ENCODE measurements at regions not wholly inside any gene's neighbourhood (a gene's known extent, or its start where the extent isn't known, plus 50 kb on each side); places are given as distances from the start of the nearest gene placed in this dataset.
"Not testable (repeated sequence)": the region's sequence is repeated elsewhere in the genome, so short reads cannot be mapped to it uniquely, and the experiment has no call there.

DNA sequence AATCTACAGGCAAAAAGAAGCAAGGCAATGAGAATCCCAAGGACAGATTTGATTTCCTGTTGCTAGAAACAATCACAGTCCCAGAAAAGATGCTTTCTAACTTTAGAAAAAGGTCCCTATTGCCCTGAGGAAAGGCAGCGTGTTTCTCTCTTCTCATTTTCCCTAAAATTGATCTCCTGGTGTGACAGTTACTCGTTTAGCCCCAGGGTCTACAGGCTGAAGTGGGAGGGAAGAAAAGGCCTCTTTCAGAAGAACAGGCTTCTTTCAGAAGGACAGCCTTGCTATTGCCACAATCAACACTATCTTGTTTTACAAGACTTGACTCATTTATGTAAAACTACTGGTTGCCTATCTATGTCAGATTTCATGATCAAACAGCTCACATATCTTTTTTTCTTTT lies 121.8 kb upstream of the OR4E1 start:
- WGBS (ENCODE audit: insufficient coverage) = no CpG with 5 or more reads among the region's 2 CpGs
- Histone ChIP-seq H3K4me1 (ENCODE audit: control insufficient read depth in 1 of 2, extremely low read depth in 1 of 2, insufficient read depth in 2 of 2, low read length in 2 of 2) (no peaks in the 10 kb centered on the region), H3K9me3 (no peaks in the 10 kb centered on the region), H3K36me3 (ENCODE audit: control insufficient read depth in 2 of 2, extremely low read depth in 1 of 2, insufficient read depth in 1 of 2, low read length in 1 of 2) (no peaks in the 10 kb centered on the region), H3K27me3 (replicated peaks in 1 of 2; ENCODE audit: control insufficient read depth in 2 of 2, extremely low read depth in 1 of 2, insufficient read depth in 2 of 2, low read length in 1 of 2) (peaks cover 0 to 3% of the 10 kb centered on the region in 2 experiments), H3K4me3 (ENCODE audit: control insufficient read depth in 1 of 2, extremely low read depth in 1 of 2, low read length in 1 of 2) (no peak overlapping the region), H3K27ac (ENCODE audit: low read length) (no peak overlapping the region)
- ATAC-seq (replicated peaks in 1 of 4) (no peak), DNase-seq (no peak)
- POLR2A ChIA-PET = no interaction called here
- Mint-ChIP-seq H3K27me3 (peaks cover 10 to 12% of the 10 kb centered on the region in 2 donors), H3K36me3 (no peaks in the 10 kb centered on the region), H3K4me1 (peaks cover 5 to 6% (median 5%) of the 10 kb centered on the region in 3 donors), H3K27ac (no peak overlapping the region), H3K9me3 (peaks cover 8 to 13% (median 12%) of the 10 kb centered on the region in 3 donors), H3K4me3 (no peak overlapping the region)
- CTCF ChIA-PET = no interaction called here

DNA sequence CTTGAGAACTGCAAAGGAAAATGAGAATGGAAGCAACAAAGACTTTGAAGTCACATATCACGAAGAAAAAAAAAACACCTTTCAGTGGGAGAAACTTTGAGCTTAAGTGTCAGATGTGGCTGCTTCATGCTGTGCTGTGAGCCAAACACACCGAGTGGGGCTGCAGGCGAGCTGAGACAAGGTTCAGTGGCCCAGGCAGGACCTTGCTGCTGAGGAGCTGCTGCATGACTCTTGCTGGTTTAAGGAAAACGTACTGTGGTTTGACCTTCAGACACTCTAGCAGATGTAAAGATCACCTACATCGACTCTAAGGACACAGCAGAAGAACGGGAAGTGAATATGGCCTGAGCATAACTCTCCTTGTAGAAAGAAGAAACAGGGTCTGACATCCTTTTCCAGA lies 118.1 kb upstream of the OR4E1 start:
- Mint-ChIP-seq H3K4me3 (no peak overlapping the region), H3K27ac (peak overlapping the region in 1 of 2 donors; percentile 32), H3K27me3 (peaks cover 11 to 12% of the 10 kb centered on the region in 2 donors), H3K4me1 (peaks cover 5 to 6% (median 5%) of the 10 kb centered on the region in 3 donors), H3K36me3 (no peaks in the 10 kb centered on the region), H3K9me3 (peaks cover 8 to 13% (median 11%) of the 10 kb centered on the region in 3 donors)
- CTCF ChIA-PET = interaction anchor here in 1 of 2 donors (0.6 to 1.1 kb wide), 2 partner anchors 779 to 898 kb away, joined by 3 to 4 read pairs; no protein-coding TSS in a partner anchor
- no peaks in the 10 kb centered on the region for H3K4me1 ChIP-seq (ENCODE audit: control insufficient read depth in 1 of 2, extremely low read depth in 1 of 2, insufficient read depth in 2 of 2, low read length in 2 of 2)
- no peaks in the 10 kb centered on the region for H3K9me3 ChIP-seq
- peaks cover 2 to 3% of the 10 kb centered on the region in 2 experiments for H3K27me3 ChIP-seq (replicated peaks in 1 of 2; ENCODE audit: control insufficient read depth in 2 of 2, extremely low read depth in 1 of 2, insufficient read depth in 2 of 2, low read length in 1 of 2)
- no peaks in the 10 kb centered on the region for H3K36me3 ChIP-seq (ENCODE audit: control insufficient read depth in 2 of 2, extremely low read depth in 1 of 2, insufficient read depth in 1 of 2, low read length in 1 of 2)
- POLR2A ChIA-PET = interaction anchor here in 1 of 2 donors (0.6 kb wide), 1 partner anchor 37 kb away, joined by 3 read pairs; no protein-coding TSS in a partner anchor
- DNase-seq (no peak), ATAC-seq (replicated peaks in 1 of 4) (no peak)
- no peak overlapping the region for H3K4me3 ChIP-seq (ENCODE audit: control insufficient read depth in 1 of 2, extremely low read depth in 1 of 2, low read length in 1 of 2)
- WGBS (ENCODE audit: insufficient coverage) = 19% methylated on average over 3 of the region's 6 CpGs
- H3K27ac ChIP-seq (ENCODE audit: low read length) = no peak overlapping the region

DNA sequence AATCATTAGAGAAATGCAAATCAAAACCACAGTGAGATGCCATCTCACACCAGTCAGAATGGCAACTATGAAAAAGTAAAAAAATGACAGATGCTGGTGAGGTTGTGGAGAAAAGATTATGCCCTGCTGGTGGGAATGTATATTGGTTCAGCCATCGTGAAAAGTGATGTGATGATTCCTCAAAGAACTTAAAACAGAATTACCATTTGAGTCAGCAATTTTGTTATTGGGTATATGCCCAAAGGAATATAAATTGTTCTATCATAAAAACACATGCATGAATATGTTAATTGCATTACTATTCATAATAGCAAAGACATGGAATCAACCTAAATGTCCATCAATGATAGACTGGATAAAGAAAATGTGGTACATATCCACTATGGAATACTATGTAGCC lies 115.1 kb upstream of the OR4E1 start:
- H3K27me3 Mint-ChIP-seq = peaks cover 16 to 21% of the 10 kb centered on the region in 2 donors
- POLR2A ChIA-PET; H3K27me3 ChIP-seq (replicated peaks in 1 of 2; ENCODE audit: control insufficient read depth in 2 of 2, extremely low read depth in 1 of 2, insufficient read depth in 2 of 2, low read length in 1 of 2); H3K4me1 ChIP-seq (ENCODE audit: control insufficient read depth in 1 of 2, extremely low read depth in 1 of 2, insufficient read depth in 2 of 2, low read length in 2 of 2); H3K36me3 ChIP-seq (ENCODE audit: control insufficient read depth in 2 of 2, extremely low read depth in 1 of 2, insufficient read depth in 1 of 2, low read length in 1 of 2); H3K27ac Mint-ChIP-seq; H3K4me3 ChIP-seq (ENCODE audit: control insufficient read depth in 1 of 2, extremely low read depth in 1 of 2, low read length in 1 of 2); H3K9me3 ChIP-seq; H3K4me1 Mint-ChIP-seq; H3K27ac ChIP-seq (ENCODE audit: low read length); DNase-seq; H3K9me3 Mint-ChIP-seq; ATAC-seq (replicated peaks in 1 of 4); H3K36me3 Mint-ChIP-seq; H3K4me3 Mint-ChIP-seq: not testable (repeated sequence)
- CTCF ChIA-PET = interaction anchor here in 1 of 2 donors (0.8 kb wide), 1 partner anchor 16 kb away, joined by 3 read pairs; no protein-coding TSS in a partner anchor
- no CpG with 5 or more reads among the region's 1 CpG for WGBS (ENCODE audit: insufficient coverage)

DNA sequence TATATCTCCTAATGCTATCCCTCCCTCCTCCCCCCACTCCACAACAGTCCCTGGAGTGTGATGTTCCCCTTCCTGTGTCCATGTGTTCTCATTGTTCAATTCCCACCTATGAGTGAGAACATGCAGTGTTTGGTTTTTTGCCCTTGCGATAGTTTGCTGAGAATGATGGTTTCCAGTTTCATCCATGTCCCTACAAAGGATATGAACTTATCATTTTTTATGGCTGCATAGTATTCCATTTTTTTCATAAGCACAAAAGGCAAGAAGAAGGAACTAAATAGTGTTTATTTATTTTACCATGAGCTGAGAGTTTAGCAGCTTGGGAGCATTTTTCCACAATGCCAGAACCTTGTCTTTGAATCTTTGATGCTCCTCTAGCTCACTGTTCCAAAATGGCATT lies 113.6 kb upstream of the OR4E1 start:
- ATAC-seq (replicated peaks in 1 of 4); H3K4me3 Mint-ChIP-seq; H3K4me1 Mint-ChIP-seq; H3K27ac Mint-ChIP-seq; H3K27ac ChIP-seq (ENCODE audit: low read length); POLR2A ChIA-PET; H3K36me3 Mint-ChIP-seq; H3K4me3 ChIP-seq (ENCODE audit: control insufficient read depth in 1 of 2, extremely low read depth in 1 of 2, low read length in 1 of 2); CTCF ChIA-PET; H3K9me3 Mint-ChIP-seq; DNase-seq; H3K36me3 ChIP-seq (ENCODE audit: control insufficient read depth in 2 of 2, extremely low read depth in 1 of 2, insufficient read depth in 1 of 2, low read length in 1 of 2); H3K9me3 ChIP-seq; H3K4me1 ChIP-seq (ENCODE audit: control insufficient read depth in 1 of 2, extremely low read depth in 1 of 2, insufficient read depth in 2 of 2, low read length in 2 of 2); H3K27me3 ChIP-seq (replicated peaks in 1 of 2; ENCODE audit: control insufficient read depth in 2 of 2, extremely low read depth in 1 of 2, insufficient read depth in 2 of 2, low read length in 1 of 2): not testable (repeated sequence)
- no CpG with 5 or more reads among the region's 1 CpG for WGBS (ENCODE audit: insufficient coverage)
- H3K27me3 Mint-ChIP-seq = peaks cover 28 to 31% of the 10 kb centered on the region in 2 donors

DNA sequence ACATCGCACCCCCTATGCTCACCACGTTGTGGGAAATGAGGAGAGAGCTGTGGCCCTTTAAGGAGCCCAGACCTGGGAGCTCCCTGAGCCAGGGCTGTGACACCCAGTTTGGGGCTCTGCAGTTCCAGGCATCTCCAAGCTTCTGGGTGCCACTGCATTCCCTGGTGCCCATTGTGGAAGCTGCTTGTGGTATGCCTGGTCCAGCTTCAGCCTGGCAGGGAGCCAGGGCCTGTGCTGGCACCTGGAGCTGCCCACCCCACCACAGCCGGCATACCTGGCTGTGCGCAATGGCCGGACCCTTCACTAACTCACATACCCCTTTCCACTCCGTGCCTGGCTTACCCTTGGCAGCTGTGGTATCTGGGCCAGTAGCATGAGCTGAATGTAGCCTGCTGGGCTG lies 107.9 kb upstream of the OR4E1 start:
- Mint-ChIP-seq H3K4me1 (no peaks in the 10 kb centered on the region), H3K36me3 (no peaks in the 10 kb centered on the region), H3K4me3 (no peak overlapping the region), H3K27ac (no peak overlapping the region), H3K27me3 (peaks cover 29 to 35% of the 10 kb centered on the region in 2 donors), H3K9me3 (no peaks in the 10 kb centered on the region)
- Histone ChIP-seq H3K27ac (ENCODE audit: low read length) (no peak overlapping the region), H3K9me3 (no peaks in the 10 kb centered on the region), H3K36me3 (ENCODE audit: control insufficient read depth in 2 of 2, extremely low read depth in 1 of 2, insufficient read depth in 1 of 2, low read length in 1 of 2) (no peaks in the 10 kb centered on the region), H3K4me3 (ENCODE audit: control insufficient read depth in 1 of 2, extremely low read depth in 1 of 2, low read length in 1 of 2) (no peak overlapping the region), H3K4me1 (ENCODE audit: control insufficient read depth in 1 of 2, extremely low read depth in 1 of 2, insufficient read depth in 2 of 2, low read length in 2 of 2) (no peaks in the 10 kb centered on the region), H3K27me3 (replicated peaks in 1 of 2; ENCODE audit: control insufficient read depth in 2 of 2, extremely low read depth in 1 of 2, insufficient read depth in 2 of 2, low read length in 1 of 2) (peaks cover 0 to 12% of the 10 kb centered on the region in 2 experiments)
- CTCF ChIA-PET = no interaction called here
- no peak for ATAC-seq (replicated peaks in 1 of 4)
- no peak for DNase-seq
- POLR2A ChIA-PET = no interaction called here
- WGBS (ENCODE audit: insufficient coverage) = 100% methylated on average over 2 of the region's 6 CpGs

DNA sequence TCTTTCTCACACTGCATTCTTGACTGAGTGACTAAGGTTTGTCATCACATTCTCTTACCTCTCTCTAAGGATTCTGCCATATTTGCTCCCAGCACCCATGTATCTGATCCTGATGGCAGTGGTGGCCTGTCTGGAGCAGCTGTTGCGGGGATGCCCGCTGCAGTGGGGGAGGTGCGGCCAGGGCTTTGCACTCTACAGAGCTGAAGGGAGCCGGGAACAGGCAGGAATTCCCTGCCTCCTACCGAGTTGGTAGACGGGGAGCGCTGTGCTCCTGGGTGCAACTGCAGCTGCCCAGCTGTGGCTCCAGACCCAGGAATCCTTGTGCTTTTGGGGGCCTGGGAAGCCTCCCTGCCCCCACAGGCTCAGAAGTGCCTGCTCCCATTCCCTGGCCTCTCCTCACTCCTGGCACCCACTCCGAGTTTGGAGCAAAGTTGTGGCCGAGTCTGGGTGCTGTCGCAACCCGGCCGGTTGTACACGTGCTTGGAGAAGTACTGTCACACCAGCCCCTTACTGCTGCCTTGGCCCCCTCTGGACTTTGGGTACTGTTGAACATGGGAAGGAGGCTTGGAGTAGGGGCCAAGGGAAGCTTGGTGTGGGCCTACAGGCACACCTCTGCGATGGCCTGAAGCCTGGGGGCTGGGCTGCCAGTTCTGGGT lies 106.9 kb upstream of the OR4E1 start:
- no peak overlapping the region for H3K27ac ChIP-seq (ENCODE audit: low read length)
- no peak for DNase-seq
- no peak overlapping the region for H3K4me3 Mint-ChIP-seq
- 90% methylated on average over 12 of the region's 14 CpGs for WGBS (ENCODE audit: insufficient coverage)
- POLR2A ChIA-PET = no interaction called here
- peaks cover 29 to 31% of the 10 kb centered on the region in 2 donors for H3K27me3 Mint-ChIP-seq
- H3K9me3 ChIP-seq = no peaks in the 10 kb centered on the region
- no peak for ATAC-seq (replicated peaks in 1 of 4)
- no peaks in the 10 kb centered on the region for H3K4me1 ChIP-seq (ENCODE audit: control insufficient read depth in 1 of 2, extremely low read depth in 1 of 2, insufficient read depth in 2 of 2, low read length in 2 of 2)
- H3K4me3 ChIP-seq (ENCODE audit: control insufficient read depth in 1 of 2, extremely low read depth in 1 of 2, low read length in 1 of 2) = no peak overlapping the region
- H3K36me3 Mint-ChIP-seq = no peaks in the 10 kb centered on the region
- no peaks in the 10 kb centered on the region for H3K36me3 ChIP-seq (ENCODE audit: control insufficient read depth in 2 of 2, extremely low read depth in 1 of 2, insufficient read depth in 1 of 2, low read length in 1 of 2)
- no peaks in the 10 kb centered on the region for H3K4me1 Mint-ChIP-seq
- CTCF ChIA-PET = no interaction called here
- peaks cover 0 to 12% of the 10 kb centered on the region in 2 experiments for H3K27me3 ChIP-seq (replicated peaks in 1 of 2; ENCODE audit: control insufficient read depth in 2 of 2, extremely low read depth in 1 of 2, insufficient read depth in 2 of 2, low read length in 1 of 2)
- no peaks in the 10 kb centered on the region for H3K9me3 Mint-ChIP-seq
- no peak overlapping the region for H3K27ac Mint-ChIP-seq

All from T-cell (primary cell).